K562 (cell line): ENCODE measurements at regions not wholly inside any gene's neighbourhood (a gene's known extent, or its start where the extent isn't known, plus 50 kb on each side); places are given as distances from the start of the nearest gene placed in this dataset.

ENCODE experiments used
- ATAC-seq: fragments of 200-7000 bp; cut with Tn5 transposase; 3 replicates; pipeline ENCODE4 v1.9.1; 2020; ENCODE audit warnings: moderate library complexity
- BruUV-seq: library from RNA; stranded (reverse); fragments of 400-500 nt; replicated peaks from 2 replicates; lab custom pipeline; 2021; lab: Mats Ljungman, UMichigan
- CTCF ChIA-PET: fragments of 300-600 bp; formaldehyde crosslinking; extraction: SDS; loops from one replicate; lab custom pipeline; 2021; ENCODE audit warnings: low intra/inter-chr PET ratio; lab: Yijun Ruan, JAX
- POLR2A ChIA-PET: fragments of 300-600, 350-650 bp; sonication (Branson Sonifier 250); formaldehyde crosslinking; extraction: SDS; loops from one replicate; lab custom pipeline; 2021; ENCODE audit warnings: antibody characterized with exemption, inconsistent platforms; lab: Yijun Ruan, JAX
- DNase-seq, 4 experiments: peaks; one replicate each; pipeline versions ENCODE4 v3.0.0 to v3.0.0-alpha.2; 2011 to 2018; ENCODE audit warnings: low spot score in 3 of 4, mixed read lengths in 3 of 4; ENCODE audit errors: extremely low read depth in 1 of 4
- FAIRE-seq: peaks from 2 replicates; lab custom pipeline; 2011; peaks lifted over from hg19 to GRCh38; lab: Jason Lieb, UNC
- H2AFZ ChIP-seq: 2 replicates; pipeline ENCODE4 v1.6.0; 2011; ENCODE audit warnings: low read depth, low read length, control low read depth, inconsistent platforms
- H3K27ac ChIP-seq: fragments of 200-600 bp; 3 replicates; pipeline ENCODE4 v1.8.0; 2011; ENCODE audit warnings: low read depth, mild to moderate bottlenecking, control low read depth, inconsistent platforms, low read length, moderate library complexity, mixed read lengths; ENCODE audit errors: extremely low read depth
- H3K27me3 ChIP-seq, 2 experiments: fragments of 300-600 bp in 1 of 2; 2 replicates in 1 of 2; 3 replicates in 1 of 2; pipeline versions ENCODE4 v1.6.0 to v1.8.0; 2011; ENCODE audit warnings: inconsistent platforms in 2 of 2, low read length in 2 of 2, mild to moderate bottlenecking in 1 of 2, mixed read lengths in 1 of 2, moderate library complexity in 1 of 2; ENCODE audit not compliant: control insufficient read depth in 2 of 2, insufficient read depth in 2 of 2
- H3K36me3 ChIP-seq: fragments of 300-600 bp; 3 replicates; pipeline ENCODE4 v1.8.0; 2011; ENCODE audit warnings: mild to moderate bottlenecking, low read length, inconsistent platforms; ENCODE audit not compliant: control insufficient read depth, insufficient read depth
- H3K4me1 ChIP-seq, 2 experiments: fragments of 200-600 bp in 1 of 2; replicated peaks in 1 of 2; 2 replicates in 1 of 2; 3 replicates in 1 of 2; pipeline versions ENCODE4 v1.5.1 to v1.8.0; 2011; ENCODE audit warnings: inconsistent platforms in 2 of 2, low read length in 2 of 2, mild to moderate bottlenecking in 1 of 2, mixed read lengths in 1 of 2, moderate library complexity in 1 of 2; ENCODE audit not compliant: control insufficient read depth in 2 of 2, insufficient read depth in 2 of 2
- H3K4me2 ChIP-seq: 2 replicates; pipeline ENCODE4 v1.6.1; 2011; ENCODE audit warnings: low read length, control low read depth, inconsistent platforms, mixed read lengths; ENCODE audit not compliant: insufficient read depth
- H3K4me3 ChIP-seq: fragments of 200-600 bp; sonication (generic), shearing (Covaris generic); 2 replicates; pipeline ENCODE4 v1.5.1; 2016; ENCODE audit warnings: control low read depth, inconsistent platforms
- H3K79me2 ChIP-seq: fragments of 200-600 bp; 3 replicates; pipeline ENCODE4 v1.8.0; 2011; ENCODE audit warnings: low read length, inconsistent platforms; ENCODE audit not compliant: control insufficient read depth, insufficient read depth
- H3K9ac ChIP-seq, 2 experiments: 2 replicates each; pipeline versions ENCODE4 v1.6.0 to v1.6.1; 2011; ENCODE audit warnings: low read depth in 2 of 2, low read length in 2 of 2, control low read depth in 1 of 2, inconsistent platforms in 1 of 2, mild to moderate bottlenecking in 1 of 2, mixed read lengths in 1 of 2; ENCODE audit not compliant: insufficient read depth in 1 of 2
- H3K9me1 ChIP-seq: one replicate; pipeline ENCODE4 v1.6.0; 2011; ENCODE audit warnings: inconsistent platforms, mild to moderate bottlenecking, low read length, moderate library complexity; ENCODE audit not compliant: control insufficient read depth, insufficient read depth
- H3K9me3 ChIP-seq: replicated peaks from 2 replicates; pipeline ENCODE4 v1.5.1; 2011; ENCODE audit warnings: low read depth, low read length, inconsistent platforms; ENCODE audit not compliant: control insufficient read depth, insufficient read depth
- H4K20me1 ChIP-seq: replicated peaks from 2 replicates; pipeline ENCODE4 v1.6.1; 2011; ENCODE audit warnings: low read length, inconsistent platforms, mixed read lengths; ENCODE audit not compliant: control insufficient read depth, insufficient read depth
- ATF7 ChIP-seq: fragments of 450-650 bp; IDR thresholded peaks from 2 replicates; pipeline ENCODE4 v1.7.1; 2014; ENCODE audit warnings: mild to moderate bottlenecking, moderate library complexity
- CBFB ChIP-seq: sonication (generic); formaldehyde crosslinking; IDR thresholded peaks from 2 replicates; pipeline ENCODE4 v1.4.0; 2020; ENCODE audit warnings: mild to moderate bottlenecking, missing genetic modification reagents
- GMEB1 ChIP-seq: fragments of 250-450 bp; sonication (Bioruptor Pico); IDR thresholded peaks from 2 replicates; pipeline ENCODE4 v1.4.0; 2020; ENCODE audit warnings: mild to moderate bottlenecking
- GTF2A2 ChIP-seq: IDR thresholded peaks from 2 replicates; pipeline ENCODE4 v1.6.1; 2016; ENCODE audit warnings: mild to moderate bottlenecking, missing genetic modification characterization, missing compliant biosample characterization
- HIVEP1 ChIP-seq: fragments of 250-450 bp; sonication (Bioruptor Pico); IDR thresholded peaks from 2 replicates; pipeline ENCODE4 v1.4.0; 2020; ENCODE audit warnings: mild to moderate bottlenecking
- KLF13 ChIP-seq: fragments of 450-650 bp; IDR thresholded peaks from 2 replicates; pipeline ENCODE4 v1.6.1; 2016; ENCODE audit warnings: missing genetic modification characterization, low read depth, mild to moderate bottlenecking, missing compliant biosample characterization, moderate library complexity, borderline replicate concordance
- KLF6 ChIP-seq: fragments of 250-450 bp; sonication (Bioruptor Pico); IDR thresholded peaks from 2 replicates; pipeline ENCODE4 v1.4.0; 2020; ENCODE audit warnings: mild to moderate bottlenecking, moderate library complexity, borderline replicate concordance
- NR2F6 ChIP-seq: fragments of 450-650 bp; formaldehyde crosslinking; IDR thresholded peaks from 2 replicates; pipeline ENCODE4 v1.4.0; 2020; ENCODE audit warnings: mild to moderate bottlenecking
- PTTG1 ChIP-seq: fragments of 450-650 bp; IDR thresholded peaks from 2 replicates; pipeline ENCODE4 v1.6.1; 2016; ENCODE audit warnings: low read depth, mild to moderate bottlenecking, missing genetic modification characterization, missing compliant biosample characterization
- SMAD4 ChIP-seq: fragments of 250-450 bp; sonication (Bioruptor Pico); conservative IDR thresholded peaks from 2 replicates; pipeline ENCODE4 v1.8.0; 2021; ENCODE audit warnings: inconsistent platforms, mild to moderate bottlenecking, moderate library complexity
- TAF1 ChIP-seq: IDR thresholded peaks from 2 replicates; pipeline ENCODE4 v1.6.1; 2011; ENCODE audit warnings: mild to moderate bottlenecking, low read length, moderate library complexity; ENCODE audit not compliant: insufficient read depth, control insufficient read depth, severe bottlenecking; ENCODE audit errors: extremely low read depth
- THRB ChIP-seq: fragments of 450-650 bp; formaldehyde crosslinking; conservative IDR thresholded peaks from 2 replicates; pipeline ENCODE4 v1.4.0; 2022; ENCODE audit warnings: mild to moderate bottlenecking, missing genetic modification characterization
- ZNF175 ChIP-seq: fragments of 200-800 bp; sonication (Bioruptor generic); IDR thresholded peaks from 2 replicates; pipeline ENCODE4 v1.6.1; 2016; ENCODE audit warnings: low read depth, mild to moderate bottlenecking, missing genetic modification characterization, missing compliant biosample characterization
- ZNF644 ChIP-seq: fragments of 200-800 bp; sonication (Bioruptor generic); IDR thresholded peaks from 2 replicates; pipeline ENCODE4 v1.6.1; 2016; ENCODE audit warnings: low read depth, missing genetic modification characterization, missing compliant biosample characterization
- ZNF76 ChIP-seq: fragments of 250-450 bp; sonication (Bioruptor Pico); IDR thresholded peaks from 2 replicates; pipeline ENCODE4 v1.4.0; 2020; ENCODE audit warnings: mild to moderate bottlenecking, moderate library complexity, borderline replicate concordance
- ZNF766 ChIP-seq: fragments of 200-800 bp; sonication (Bioruptor generic); conservative IDR thresholded peaks from 2 replicates; pipeline ENCODE4 v1.6.1; 2016; ENCODE audit warnings: missing genetic modification characterization, missing compliant biosample characterization
- WGBS: fragments of 100-300 bp; shearing (Covaris generic); methylation state at CpG from one replicate; pipeline ENCODE4 v1.1.6; 2016; ENCODE audit warnings: low coverage, mixed read lengths; ENCODE audit not compliant: insufficient coverage; ENCODE audit errors: missing lambda C conversion rate; 5-methylcytosine and 5-hydroxymethylcytosine counted together
- in situ Hi-C: fragments of 300-500 bp; cut with MboI; formaldehyde crosslinking; loops from 4 replicates; pipeline ENCODE4 v1.15.0; 2018; ENCODE audit warnings: inconsistent platforms, mixed read lengths
- intact Hi-C: fragments of 100-400 bp; cut with micrococcal nuclease; formaldehyde crosslinking; loops from 2 replicates; pipeline ENCODE4 v1.14.2; 2022

GRCh38 chr21:29231756-29232529 is 66.8 kb upstream of the BACH1 start:
- no peak for DNase-seq
- TF ChIP-seq ZNF175 (CRISPR knock-in tag) (peak; percentile 61; the same call in 1 of the 2 replicates), THRB (peak; percentile 63; the same call in 1 of the 2 replicates), GTF2A2 (peak; percentile 63; the same call in 1 of the 2 replicates), ZNF76 (CRISPR knock-in tag) (0 out of 2 replicates have a peak, but pooled peaks have one; percentile 36), ZNF644 (no peak), TAF1 (no peak), CBFB (CRISPR knock-in tag) (no peak), ZNF766 (CRISPR knock-in tag) (peak; percentile 72), KLF13 (tag) (0 out of 2 replicates have a peak, but pooled peaks have one; percentile 19), NR2F6 (CRISPR knock-in tag) (peak; percentile 77; the same call in 1 of the 2 replicates), SMAD4 (CRISPR knock-in tag) (peak; percentile 74), HIVEP1 (CRISPR knock-in tag) (0 out of 2 replicates have a peak, but pooled peaks have one; percentile 23), PTTG1 (tag) (peak; percentile 87), ATF7 (no peak), KLF6 (peak; percentile 84; the same call in 1 of the 2 replicates), GMEB1 (CRISPR knock-in tag) (peak; percentile 57; the same call in 1 of the 2 replicates)

More at GRCh38 chr21:29231756-29232529, 66.8 kb upstream of the BACH1 start:
- 11% methylated on average over 6 of the region's 6 CpGs for WGBS
- FAIRE-seq: no peak
- H3K79me2 ChIP-seq: no peaks in the 10 kb centered on the region
- CTCF ChIA-PET: no interaction called here
- H3K27ac ChIP-seq: no peak overlapping the region
- intact Hi-C loops: loop anchor here (2.0 to 10.0 kb wide), 3 partner anchors 117 to 613 kb away; no protein-coding TSS in a partner anchor
- H3K27me3 ChIP-seq: peaks cover 14 to 16% of the 10 kb centered on the region in 2 experiments; a peak in 4 of 5 replicates
- peaks cover 0 to 9% of the 10 kb centered on the region in 2 experiments; a peak in 3 of 5 replicates for H3K4me1 ChIP-seq
- POLR2A ChIA-PET: interaction anchor here (0.7 to 1.2 kb wide), 2 partner anchors 110 to 119 kb away, joined by 3 read pairs; no protein-coding TSS in a partner anchor
- H3K4me3 ChIP-seq: no peak overlapping the region
- no peaks in the 10 kb centered on the region for H4K20me1 ChIP-seq
- no TSS peak for BruUV-seq
- H3K4me2 ChIP-seq: peak overlapping the region; percentile 14; the same call in 1 of the 2 replicates
- H3K9me3 ChIP-seq: no peaks in the 10 kb centered on the region
- in situ Hi-C loops: no loop called here
- H3K9ac ChIP-seq: no peak overlapping the region
- peak; percentile 19 for ATAC-seq
- no peak overlapping the region for H2AFZ ChIP-seq
- H3K9me1 ChIP-seq: no peaks in the 10 kb centered on the region
- H3K36me3 ChIP-seq: no peaks in the 10 kb centered on the region
